Epithelial cell of esophagus (primary cell): ENCODE measurements at regions not wholly inside any gene's neighbourhood (a gene's known extent, or its start where the extent isn't known, plus 50 kb on each side); places are given as distances from the start of the nearest gene placed in this dataset.

ENCODE experiments used
- DNase-seq: peaks from one replicate; pipeline ENCODE4 v3.0.0; 2010; ENCODE audit warnings: low read depth
- H3K4me3 ChIP-seq: 2 replicates; pipeline ENCODE4 v1.5.1; 2011; ENCODE audit warnings: mild to moderate bottlenecking, low read length, control low read depth
- CTCF ChIP-seq: IDR thresholded peaks from 2 replicates; pipeline ENCODE4 v1.5.1; 2011; ENCODE audit warnings: low read depth, mild to moderate bottlenecking, low read length, control low read depth, inconsistent platforms; ENCODE audit not compliant: insufficient read depth; ENCODE audit errors: missing control alignments

GRCh38 chr13:43979492-43979891 lies 99.8 kb downstream of the LACC1 start:
- H3K4me3 ChIP-seq, result no peak overlapping the region
- TF ChIP-seq CTCF, result no peak
- no peak for DNase-seq

GRCh38 chr13:43980587-43980986 lies 100.9 kb downstream of the LACC1 start:
- no peak for TF ChIP-seq CTCF
- DNase-seq, result no peak
- H3K4me3 ChIP-seq, result no peak overlapping the region

GRCh38 chr13:43981091-43981490 lies 101.4 kb downstream of the LACC1 start:
- DNase-seq, result no peak
- no peak overlapping the region for H3K4me3 ChIP-seq
- no peak for TF ChIP-seq CTCF

- H3K4me3 ChIP-seq, result no peak overlapping the region
- no peak for DNase-seq
- no peak for TF ChIP-seq CTCF
These were observed 102.0 kb downstream of the LACC1 start for GRCh38 chr13:43981512-43982301.

- peak; percentile 54 for DNase-seq
- no peak overlapping the region for H3K4me3 ChIP-seq
- TF ChIP-seq CTCF, result no peak
These were observed 103.7 kb downstream of the LACC1 start for GRCh38 chr13:43983373-43983772.

- no peak for DNase-seq
- no peak for TF ChIP-seq CTCF
- no peak overlapping the region for H3K4me3 ChIP-seq
These were observed 104.6 kb downstream of the LACC1 start for GRCh38 chr13:43984292-43984691.
